ENCODE measurements at regions not wholly inside any gene's neighbourhood (a gene's known extent, or its start where the extent isn't known, plus 50 kb on each side); places are given as distances from the start of the nearest gene placed in this dataset.

DNA sequence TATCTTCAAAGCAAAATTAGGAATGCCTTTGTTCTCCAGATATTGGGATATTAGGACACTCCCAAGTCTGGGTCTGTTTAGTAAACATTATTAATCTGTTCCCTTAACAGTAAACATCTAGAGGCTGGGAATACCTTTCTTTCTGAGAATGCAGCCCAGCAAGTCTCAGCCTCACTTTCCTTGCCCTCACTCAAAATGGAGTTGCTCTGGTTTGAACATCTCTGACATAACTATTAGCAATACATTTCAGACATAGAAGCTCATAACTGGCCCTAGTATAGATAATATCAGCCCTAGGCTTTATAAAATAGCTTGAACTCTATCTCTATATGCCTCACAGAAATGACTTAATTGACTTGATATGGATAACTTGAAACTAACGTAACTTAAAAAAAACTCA lies 299.8 kb downstream of the SPATA18 start:
- POLR2A ChIA-PET: no interaction called here
- no peak overlapping the region for H3K4me3 Mint-ChIP-seq
- no peak overlapping the region for H3K27ac Mint-ChIP-seq
- H3K9me3 ChIP-seq (ENCODE audit: low read length): no peaks in the 10 kb centered on the region
- H3K4me1 Mint-ChIP-seq: no peaks in the 10 kb centered on the region
- no peaks in the 10 kb centered on the region for H3K36me3 ChIP-seq (ENCODE audit: insufficient read depth, low read length)
- H3K9me3 Mint-ChIP-seq: peaks cover 0 to 5% (median 0%) of the 10 kb centered on the region in 5 donors
- CTCF ChIA-PET: no interaction called here
- H3K4me3 ChIP-seq (ENCODE audit: low read length): no peak overlapping the region
- H3K4me1 ChIP-seq (ENCODE audit: insufficient read depth, low read length): no peaks in the 10 kb centered on the region
- no peak for DNase-seq
- peaks cover 0 to 1% of the 10 kb centered on the region in 2 donors for H3K27me3 Mint-ChIP-seq
- no peak overlapping the region for H3K27ac ChIP-seq (ENCODE audit: low read depth, low read length)
- no peaks in the 10 kb centered on the region for H3K36me3 Mint-ChIP-seq
- H3K27me3 ChIP-seq (ENCODE audit: insufficient read depth, low read length, poor library complexity, severe bottlenecking): no peaks in the 10 kb centered on the region

- CTCF ChIA-PET: no interaction called here
- Histone ChIP-seq H3K27me3 (ENCODE audit: insufficient read depth, low read length, poor library complexity, severe bottlenecking) (no peaks in the 10 kb centered on the region), H3K4me3 (ENCODE audit: low read length) (no peak overlapping the region), H3K36me3 (ENCODE audit: insufficient read depth, low read length) (no peaks in the 10 kb centered on the region), H3K4me1 (ENCODE audit: insufficient read depth, low read length) (no peaks in the 10 kb centered on the region), H3K27ac (ENCODE audit: low read depth, low read length) (no peak overlapping the region), H3K9me3 (ENCODE audit: low read length) (no peaks in the 10 kb centered on the region)
- Mint-ChIP-seq H3K9me3 (no peaks in the 10 kb centered on the region), H3K4me3 (no peak overlapping the region), H3K27ac (no peak overlapping the region), H3K4me1 (no peaks in the 10 kb centered on the region), H3K36me3 (no peaks in the 10 kb centered on the region), H3K27me3 (no peaks in the 10 kb centered on the region)
- DNase-seq: no peak
- POLR2A ChIA-PET: no interaction called here
These were observed 300.7 kb downstream of the USP46 start for GRCh38 chr4:52358366-52358765.

DNA sequence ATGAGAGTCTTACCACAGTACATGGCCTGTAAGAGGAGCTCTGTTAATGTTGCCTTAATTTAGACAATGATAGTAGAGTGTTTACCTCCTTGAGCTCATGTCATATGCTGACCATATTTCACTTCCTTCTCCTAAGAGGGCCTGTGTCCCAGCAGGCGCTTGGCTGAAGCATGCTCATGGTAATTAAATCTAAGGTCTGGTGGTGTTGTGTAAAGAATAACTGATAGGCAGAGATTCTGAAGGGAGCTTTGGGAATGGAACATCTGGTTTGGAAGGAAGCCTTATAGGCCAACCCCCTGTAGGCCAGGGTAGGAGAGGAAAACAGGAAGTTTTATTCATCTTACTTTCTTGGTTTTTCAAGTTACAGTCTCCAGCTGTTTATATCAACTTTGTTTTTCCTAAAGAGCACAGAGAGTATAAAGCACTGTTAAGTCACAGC lies 300.2 kb downstream of the USP46 start:
- Mint-ChIP-seq H3K27me3 (no peaks in the 10 kb centered on the region), H3K9me3 (no peaks in the 10 kb centered on the region), H3K4me3 (no peak overlapping the region), H3K4me1 (no peaks in the 10 kb centered on the region), H3K27ac (no peak overlapping the region), H3K36me3 (no peaks in the 10 kb centered on the region)
- Histone ChIP-seq H3K9me3 (ENCODE audit: low read length) (no peaks in the 10 kb centered on the region), H3K36me3 (ENCODE audit: insufficient read depth, low read length) (no peaks in the 10 kb centered on the region), H3K4me1 (ENCODE audit: insufficient read depth, low read length) (no peaks in the 10 kb centered on the region), H3K4me3 (ENCODE audit: low read length) (no peak overlapping the region), H3K27me3 (ENCODE audit: insufficient read depth, low read length, poor library complexity, severe bottlenecking) (no peaks in the 10 kb centered on the region), H3K27ac (ENCODE audit: low read depth, low read length) (no peak overlapping the region)
- DNase-seq: no peak
- POLR2A ChIA-PET: no interaction called here
- CTCF ChIA-PET: no interaction called here

DNA sequence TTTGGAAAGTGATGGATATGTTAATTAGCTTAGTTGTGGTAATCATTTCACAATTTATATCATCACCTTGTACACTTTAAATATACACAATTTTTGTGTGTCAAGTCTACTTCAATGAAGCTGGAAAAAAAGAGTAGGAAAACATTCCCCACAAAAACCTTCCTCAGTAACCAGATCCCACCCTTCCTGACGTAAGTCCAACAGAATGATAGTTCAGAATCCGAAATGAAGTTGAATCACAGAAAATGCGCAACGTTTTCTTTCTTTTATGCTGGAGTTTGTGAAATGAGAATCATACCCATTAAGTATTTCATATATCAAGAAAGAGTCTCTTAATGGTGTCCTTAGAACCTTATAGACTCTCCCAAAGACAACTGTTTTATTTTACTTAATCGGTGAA lies 292.9 kb downstream of the USP46 start:
- H3K27me3 ChIP-seq (ENCODE audit: insufficient read depth, low read length, poor library complexity, severe bottlenecking): no peaks in the 10 kb centered on the region
- H3K4me3 ChIP-seq (ENCODE audit: low read length): no peak overlapping the region
- Mint-ChIP-seq H3K27me3 (no peaks in the 10 kb centered on the region), H3K4me1 (no peaks in the 10 kb centered on the region), H3K4me3 (no peak overlapping the region), H3K27ac (no peak overlapping the region), H3K9me3 (no peaks in the 10 kb centered on the region), H3K36me3 (no peaks in the 10 kb centered on the region)
- ChIA-PET POLR2A (no interaction called here), CTCF (no interaction called here)
- no peaks in the 10 kb centered on the region for H3K9me3 ChIP-seq (ENCODE audit: low read length)
- DNase-seq: no peak
- H3K4me1 ChIP-seq (ENCODE audit: insufficient read depth, low read length): no peaks in the 10 kb centered on the region
- no peaks in the 10 kb centered on the region for H3K36me3 ChIP-seq (ENCODE audit: insufficient read depth, low read length)
- no peak overlapping the region for H3K27ac ChIP-seq (ENCODE audit: low read depth, low read length)

GRCh38 chr4:52366621-52367020 lies 292.5 kb downstream of the USP46 start:
- POLR2A ChIA-PET: no interaction called here
- no peaks in the 10 kb centered on the region for H3K36me3 ChIP-seq (ENCODE audit: insufficient read depth, low read length)
- H3K9me3 Mint-ChIP-seq: no peaks in the 10 kb centered on the region
- no peak overlapping the region for H3K4me3 Mint-ChIP-seq
- no peaks in the 10 kb centered on the region for H3K36me3 Mint-ChIP-seq
- no peaks in the 10 kb centered on the region for H3K27me3 ChIP-seq (ENCODE audit: insufficient read depth, low read length, poor library complexity, severe bottlenecking)
- H3K27me3 Mint-ChIP-seq: no peaks in the 10 kb centered on the region
- no peak overlapping the region for H3K27ac ChIP-seq (ENCODE audit: low read depth, low read length)
- CTCF ChIA-PET: no interaction called here
- H3K4me3 ChIP-seq (ENCODE audit: low read length): no peak overlapping the region
- H3K9me3 ChIP-seq (ENCODE audit: low read length): no peaks in the 10 kb centered on the region
- H3K27ac Mint-ChIP-seq: no peak overlapping the region
- DNase-seq: no peak
- no peaks in the 10 kb centered on the region for H3K4me1 Mint-ChIP-seq
- H3K4me1 ChIP-seq (ENCODE audit: insufficient read depth, low read length): no peaks in the 10 kb centered on the region

GRCh38 chr4:52367282-52367830 lies 291.7 kb downstream of the USP46 start:
- Mint-ChIP-seq H3K4me1 (no peaks in the 10 kb centered on the region), H3K36me3 (no peaks in the 10 kb centered on the region), H3K27me3 (no peaks in the 10 kb centered on the region), H3K9me3 (no peaks in the 10 kb centered on the region), H3K27ac (no peak overlapping the region), H3K4me3 (no peak overlapping the region)
- no peak for DNase-seq
- Histone ChIP-seq H3K9me3 (ENCODE audit: low read length) (no peaks in the 10 kb centered on the region), H3K27ac (ENCODE audit: low read depth, low read length) (no peak overlapping the region), H3K27me3 (ENCODE audit: insufficient read depth, low read length, poor library complexity, severe bottlenecking) (no peaks in the 10 kb centered on the region), H3K4me3 (ENCODE audit: low read length) (no peak overlapping the region), H3K4me1 (ENCODE audit: insufficient read depth, low read length) (no peaks in the 10 kb centered on the region), H3K36me3 (ENCODE audit: insufficient read depth, low read length) (no peaks in the 10 kb centered on the region)
- POLR2A ChIA-PET: no interaction called here
- CTCF ChIA-PET: no interaction called here

- CTCF ChIA-PET: interaction anchor here (0.8 to 1.0 kb wide), 2 partner anchors 9 to 1865 kb away, joined by 3 read pairs; no protein-coding TSS in a partner anchor
- Histone ChIP-seq H3K4me3 (ENCODE audit: low read length) (no peak overlapping the region), H3K36me3 (ENCODE audit: insufficient read depth, low read length) (no peaks in the 10 kb centered on the region), H3K4me1 (ENCODE audit: insufficient read depth, low read length) (no peaks in the 10 kb centered on the region), H3K27ac (ENCODE audit: low read depth, low read length) (no peak overlapping the region), H3K9me3 (ENCODE audit: low read length) (no peaks in the 10 kb centered on the region), H3K27me3 (ENCODE audit: insufficient read depth, low read length, poor library complexity, severe bottlenecking) (no peaks in the 10 kb centered on the region)
- H3K27ac Mint-ChIP-seq: no peak overlapping the region
- H3K4me3 Mint-ChIP-seq: no peak overlapping the region
- no peaks in the 10 kb centered on the region for H3K9me3 Mint-ChIP-seq
- POLR2A ChIA-PET: no interaction called here
- no peaks in the 10 kb centered on the region for H3K36me3 Mint-ChIP-seq
- H3K4me1 Mint-ChIP-seq: no peaks in the 10 kb centered on the region
- no peaks in the 10 kb centered on the region for H3K27me3 Mint-ChIP-seq
- no peak for DNase-seq
These were observed 290.2 kb downstream of the USP46 start for GRCh38 chr4:52368895-52369294.

- DNase-seq: no peak
- ChIA-PET CTCF (no interaction called here), POLR2A (no interaction called here)
- no peaks in the 10 kb centered on the region for H3K27me3 Mint-ChIP-seq
- Histone ChIP-seq H3K27me3 (ENCODE audit: insufficient read depth, low read length, poor library complexity, severe bottlenecking) (no peaks in the 10 kb centered on the region), H3K36me3 (ENCODE audit: insufficient read depth, low read length) (no peaks in the 10 kb centered on the region), H3K4me3 (ENCODE audit: low read length) (no peak overlapping the region), H3K27ac (ENCODE audit: low read depth, low read length) (no peak overlapping the region), H3K4me1 (ENCODE audit: insufficient read depth, low read length) (no peaks in the 10 kb centered on the region), H3K9me3 (ENCODE audit: low read length) (no peaks in the 10 kb centered on the region)
- no peaks in the 10 kb centered on the region for H3K36me3 Mint-ChIP-seq
- H3K27ac Mint-ChIP-seq: no peak overlapping the region
- no peaks in the 10 kb centered on the region for H3K4me1 Mint-ChIP-seq
- no peak overlapping the region for H3K4me3 Mint-ChIP-seq
- no peaks in the 10 kb centered on the region for H3K9me3 Mint-ChIP-seq
These were observed 289.5 kb downstream of the USP46 start for GRCh38 chr4:52369649-52370048.

DNA sequence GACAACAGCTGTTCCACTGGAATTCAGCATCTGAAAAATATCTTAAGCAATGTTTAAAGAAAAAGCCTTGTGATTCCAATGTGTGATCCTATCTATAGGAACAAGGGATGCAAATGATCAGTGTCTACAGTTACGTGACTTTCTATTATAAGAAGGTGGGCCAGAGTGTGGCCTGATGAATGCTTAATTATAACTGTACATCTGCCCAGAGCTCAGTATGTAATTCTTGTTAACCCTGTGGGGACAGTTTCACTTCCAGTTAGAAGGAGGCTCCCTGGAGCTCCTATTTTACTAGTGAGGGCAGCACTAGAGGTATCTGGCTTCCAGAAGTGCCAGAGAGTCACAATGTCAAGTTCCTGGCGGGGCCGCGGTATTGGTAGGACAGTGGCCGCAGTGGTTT lies 288.5 kb downstream of the USP46 start:
- no peak overlapping the region for H3K4me3 ChIP-seq (ENCODE audit: low read length)
- Mint-ChIP-seq H3K4me3 (no peak overlapping the region), H3K9me3 (no peaks in the 10 kb centered on the region), H3K36me3 (no peaks in the 10 kb centered on the region), H3K27ac (no peak overlapping the region), H3K27me3 (no peaks in the 10 kb centered on the region), H3K4me1 (no peaks in the 10 kb centered on the region)
- H3K36me3 ChIP-seq (ENCODE audit: insufficient read depth, low read length): no peaks in the 10 kb centered on the region
- CTCF ChIA-PET: no interaction called here
- H3K27ac ChIP-seq (ENCODE audit: low read depth, low read length): no peak overlapping the region
- no peaks in the 10 kb centered on the region for H3K9me3 ChIP-seq (ENCODE audit: low read length)
- POLR2A ChIA-PET: no interaction called here
- no peaks in the 10 kb centered on the region for H3K27me3 ChIP-seq (ENCODE audit: insufficient read depth, low read length, poor library complexity, severe bottlenecking)
- no peak for DNase-seq
- H3K4me1 ChIP-seq (ENCODE audit: insufficient read depth, low read length): no peaks in the 10 kb centered on the region

Data from CD8-positive, alpha-beta memory T cell (primary cell).